ENCODE measurements at regions not wholly inside any gene's neighbourhood (a gene's known extent, or its start where the extent isn't known, plus 50 kb on each side); places are given as distances from the start of the nearest gene placed in this dataset.

DNA sequence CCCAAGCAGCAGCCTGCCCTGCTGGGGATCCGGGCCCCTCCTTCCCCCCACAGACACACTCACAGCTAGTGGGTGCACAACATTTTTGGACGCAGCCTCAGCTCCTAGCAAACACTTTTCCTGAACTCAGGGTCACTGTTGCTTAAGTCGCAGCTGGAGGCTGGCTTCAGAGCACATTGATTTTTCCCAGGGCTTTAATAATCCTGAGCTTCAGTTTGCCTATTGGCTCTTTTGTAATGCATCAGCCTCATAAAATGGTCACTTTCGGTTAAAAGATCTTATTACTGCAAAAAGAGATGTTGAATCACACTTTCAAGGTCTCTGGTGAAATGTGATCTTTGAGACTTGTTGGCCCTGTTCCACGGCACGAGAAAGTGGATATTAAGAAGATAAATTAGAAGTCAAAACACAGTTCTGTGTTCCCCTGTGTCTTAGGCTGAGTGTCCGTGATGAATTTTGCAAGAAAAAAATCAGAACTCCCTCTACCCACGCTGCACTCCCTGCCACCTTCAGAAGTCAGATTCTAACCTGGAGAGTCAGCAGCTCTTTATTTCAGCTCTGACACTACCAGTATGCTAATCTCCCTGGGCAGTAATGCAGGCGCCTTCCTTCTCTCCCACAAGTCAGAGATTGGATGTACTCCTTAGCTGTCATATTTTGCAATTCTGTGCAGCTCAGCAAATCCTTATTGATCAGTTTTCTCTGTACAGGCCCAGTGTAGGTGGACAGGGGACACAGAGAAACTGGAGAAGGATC is 158.2 kb upstream of the E2F8 start:
- DNase-seq (ENCODE audit: low spot score) (no peak), ATAC-seq (no peak)
- H3K4me3 Mint-ChIP-seq = no peak overlapping the region
- H3K9me3 Mint-ChIP-seq = no peaks in the 10 kb centered on the region
- Histone ChIP-seq H3F3A (replicated peaks; ENCODE audit: low read depth) (no peaks in the 10 kb centered on the region), H3K4me2 (no peak overlapping the region), H3K27me3 (ENCODE audit: insufficient read depth) (no peaks in the 10 kb centered on the region), H2AFZ (no peak overlapping the region), H3K4me3 (no peak overlapping the region), H3K79me2 (replicated peaks; ENCODE audit: insufficient read depth) (no peaks in the 10 kb centered on the region), H3K4me1 (ENCODE audit: insufficient read depth) (no peaks in the 10 kb centered on the region), H3K27ac (ENCODE audit: low read depth) (no peak overlapping the region), H4K20me1 (replicated peaks; ENCODE audit: insufficient read depth) (no peaks in the 10 kb centered on the region), H3K9me2 (ENCODE audit: insufficient read depth) (peaks cover 11% of the 10 kb centered on the region; the same call in 1 of the 2 replicates), H3K36me3 (ENCODE audit: insufficient read depth) (no peaks in the 10 kb centered on the region)
- H3K27me3 Mint-ChIP-seq (ENCODE audit: insufficient read depth, low read depth, poor library complexity) = peaks cover 4% of the 10 kb centered on the region
- H3K36me3 Mint-ChIP-seq (ENCODE audit: low read depth) = no peaks in the 10 kb centered on the region
- H3K4me1 Mint-ChIP-seq = peaks cover 14% of the 10 kb centered on the region; the same call in 2 of the 3 replicates
- no peak overlapping the region for H3K27ac Mint-ChIP-seq
- TF ChIP-seq STAT1 (IDR thresholded peaks at IDR 0.05; ENCODE audit: unreplicated experiment) = no peak
- no peak for TF ChIP-seq CREB1 (CRISPR knock-in tag; IDR thresholded peaks at IDR 0.05; ENCODE audit: low read depth)
- TF ChIP-seq ZNF114 (CRISPR knock-in tag; IDR thresholded peaks at IDR 0.05) = no peak
- no peak for TF ChIP-seq NANOG (IDR thresholded peaks at IDR 0.05; ENCODE audit: borderline replicate concordance)
- TF ChIP-seq, protein P1, sequence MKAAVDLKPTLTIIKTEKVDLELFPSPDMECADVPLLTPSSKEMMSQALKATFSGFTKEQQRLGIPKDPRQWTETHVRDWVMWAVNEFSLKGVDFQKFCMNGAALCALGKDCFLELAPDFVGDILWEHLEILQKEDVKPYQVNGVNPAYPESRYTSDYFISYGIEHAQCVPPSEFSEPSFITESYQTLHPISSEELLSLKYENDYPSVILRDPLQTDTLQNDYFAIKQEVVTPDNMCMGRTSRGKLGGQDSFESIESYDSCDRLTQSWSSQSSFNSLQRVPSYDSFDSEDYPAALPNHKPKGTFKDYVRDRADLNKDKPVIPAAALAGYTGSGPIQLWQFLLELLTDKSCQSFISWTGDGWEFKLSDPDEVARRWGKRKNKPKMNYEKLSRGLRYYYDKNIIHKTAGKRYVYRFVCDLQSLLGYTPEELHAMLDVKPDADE (IDR thresholded peaks at IDR 0.05) = no peak
- no peak for TF ChIP-seq EZH2phosphoT487 (IDR thresholded peaks at IDR 0.05; ENCODE audit: unreplicated experiment)
- TF ChIP-seq, protein P2, sequence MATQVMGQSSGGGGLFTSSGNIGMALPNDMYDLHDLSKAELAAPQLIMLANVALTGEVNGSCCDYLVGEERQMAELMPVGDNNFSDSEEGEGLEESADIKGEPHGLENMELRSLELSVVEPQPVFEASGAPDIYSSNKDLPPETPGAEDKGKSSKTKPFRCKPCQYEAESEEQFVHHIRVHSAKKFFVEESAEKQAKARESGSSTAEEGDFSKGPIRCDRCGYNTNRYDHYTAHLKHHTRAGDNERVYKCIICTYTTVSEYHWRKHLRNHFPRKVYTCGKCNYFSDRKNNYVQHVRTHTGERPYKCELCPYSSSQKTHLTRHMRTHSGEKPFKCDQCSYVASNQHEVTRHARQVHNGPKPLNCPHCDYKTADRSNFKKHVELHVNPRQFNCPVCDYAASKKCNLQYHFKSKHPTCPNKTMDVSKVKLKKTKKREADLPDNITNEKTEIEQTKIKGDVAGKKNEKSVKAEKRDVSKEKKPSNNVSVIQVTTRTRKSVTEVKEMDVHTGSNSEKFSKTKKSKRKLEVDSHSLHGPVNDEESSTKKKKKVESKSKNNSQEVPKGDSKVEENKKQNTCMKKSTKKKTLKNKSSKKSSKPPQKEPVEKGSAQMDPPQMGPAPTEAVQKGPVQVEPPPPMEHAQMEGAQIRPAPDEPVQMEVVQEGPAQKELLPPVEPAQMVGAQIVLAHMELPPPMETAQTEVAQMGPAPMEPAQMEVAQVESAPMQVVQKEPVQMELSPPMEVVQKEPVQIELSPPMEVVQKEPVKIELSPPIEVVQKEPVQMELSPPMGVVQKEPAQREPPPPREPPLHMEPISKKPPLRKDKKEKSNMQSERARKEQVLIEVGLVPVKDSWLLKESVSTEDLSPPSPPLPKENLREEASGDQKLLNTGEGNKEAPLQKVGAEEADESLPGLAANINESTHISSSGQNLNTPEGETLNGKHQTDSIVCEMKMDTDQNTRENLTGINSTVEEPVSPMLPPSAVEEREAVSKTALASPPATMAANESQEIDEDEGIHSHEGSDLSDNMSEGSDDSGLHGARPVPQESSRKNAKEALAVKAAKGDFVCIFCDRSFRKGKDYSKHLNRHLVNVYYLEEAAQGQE (IDR thresholded peaks at IDR 0.05; ENCODE audit: unreplicated experiment) = no peak
- no peak for TF ChIP-seq JUNB (IDR thresholded peaks at IDR 0.05; ENCODE audit: unreplicated experiment)
- TF ChIP-seq, protein P3, sequence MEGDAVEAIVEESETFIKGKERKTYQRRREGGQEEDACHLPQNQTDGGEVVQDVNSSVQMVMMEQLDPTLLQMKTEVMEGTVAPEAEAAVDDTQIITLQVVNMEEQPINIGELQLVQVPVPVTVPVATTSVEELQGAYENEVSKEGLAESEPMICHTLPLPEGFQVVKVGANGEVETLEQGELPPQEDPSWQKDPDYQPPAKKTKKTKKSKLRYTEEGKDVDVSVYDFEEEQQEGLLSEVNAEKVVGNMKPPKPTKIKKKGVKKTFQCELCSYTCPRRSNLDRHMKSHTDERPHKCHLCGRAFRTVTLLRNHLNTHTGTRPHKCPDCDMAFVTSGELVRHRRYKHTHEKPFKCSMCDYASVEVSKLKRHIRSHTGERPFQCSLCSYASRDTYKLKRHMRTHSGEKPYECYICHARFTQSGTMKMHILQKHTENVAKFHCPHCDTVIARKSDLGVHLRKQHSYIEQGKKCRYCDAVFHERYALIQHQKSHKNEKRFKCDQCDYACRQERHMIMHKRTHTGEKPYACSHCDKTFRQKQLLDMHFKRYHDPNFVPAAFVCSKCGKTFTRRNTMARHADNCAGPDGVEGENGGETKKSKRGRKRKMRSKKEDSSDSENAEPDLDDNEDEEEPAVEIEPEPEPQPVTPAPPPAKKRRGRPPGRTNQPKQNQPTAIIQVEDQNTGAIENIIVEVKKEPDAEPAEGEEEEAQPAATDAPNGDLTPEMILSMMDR (conservative IDR thresholded peaks at IDR 0.05; ENCODE audit: low read depth in 2 of 2) = no peak
- no peak for TF ChIP-seq ZNF331 (CRISPR knock-in tag; IDR thresholded peaks at IDR 0.05; ENCODE audit: low read depth)
- TF ChIP-seq EZH2 (IDR thresholded peaks at IDR 0.05; ENCODE audit: low read depth, unreplicated experiment) = no peak
- TF ChIP-seq ZNF462 (CRISPR knock-in tag; IDR thresholded peaks at IDR 0.05) = no peak
- no peak for TF ChIP-seq POLR2AphosphoS5 (IDR thresholded peaks at IDR 0.05; ENCODE audit: low read depth)
